Left ventricle myocardium superior (tissue), 1 donor: ENCODE measurements at regions not wholly inside any gene's neighbourhood (a gene's known extent, or its start where the extent isn't known, plus 50 kb on each side); places are given as distances from the start of the nearest gene placed in this dataset.
A peak's percentile ranks its signal among the peaks of the same experiment; 100 is the strongest.

ENCODE experiments used
- ATAC-seq: fragments of 200-7000 bp; cut with Tn5 transposase; one replicate; pipeline ENCODE4 v1.9.1; 2020; ENCODE audit warnings: mild to moderate bottlenecking, moderate library complexity
- DNase-seq: peaks from one replicate; pipeline ENCODE4 v3.0.0-alpha.2; 2020
- intact Hi-C: fragments of 100-400 bp; cut with micrococcal nuclease; formaldehyde crosslinking; loops from one replicate; pipeline ENCODE4 v1.11.0; 2022
- donor health status: DM: no; HTN: yes; CAD: no; lungs with severe emphysema.

- DNase-seq (no peak), ATAC-seq (peak; percentile 74)
- intact Hi-C loops: no loop called here
These were observed 341.0 kb upstream of the CD180 start for GRCh38 chr5:67537439-67538148.

- intact Hi-C loops: no loop called here
- DNase-seq (no peak), ATAC-seq (peak; percentile 82)
These were observed 340.3 kb upstream of the CD180 start for GRCh38 chr5:67536866-67537265.

- ATAC-seq (peak; percentile 45), DNase-seq (no peak)
- intact Hi-C loops: no loop called here
These were observed 334.1 kb upstream of the CD180 start for GRCh38 chr5:67530609-67531255.

GRCh38 chr5:67528953-67529352 lies 332.4 kb upstream of the CD180 start:
- DNase-seq: no peak
- intact Hi-C loops: no loop called here
- ATAC-seq: no peak

GRCh38 chr5:67526793-67527192 lies 330.2 kb upstream of the CD180 start:
- DNase-seq (no peak), ATAC-seq (no peak)
- intact Hi-C loops: no loop called here

GRCh38 chr5:67520161-67520908 lies 323.7 kb upstream of the CD180 start:
- ATAC-seq (no peak), DNase-seq (no peak)
- intact Hi-C loops: no loop called here

GRCh38 chr5:67518227-67518626 lies 321.6 kb upstream of the CD180 start:
- intact Hi-C loops: no loop called here
- ATAC-seq: no peak
- no peak for DNase-seq

- DNase-seq (no peak), ATAC-seq (no peak)
- intact Hi-C loops: no loop called here
These were observed 320.5 kb upstream of the CD180 start for GRCh38 chr5:67516948-67517565.

GRCh38 chr5:67515762-67516161 lies 319.2 kb upstream of the CD180 start:
- DNase-seq (no peak), ATAC-seq (no peak)
- intact Hi-C loops: no loop called here

GRCh38 chr5:67515020-67515689 lies 318.6 kb upstream of the CD180 start:
- DNase-seq (no peak), ATAC-seq (peak; percentile 24)
- intact Hi-C loops: no loop called here

- intact Hi-C loops: no loop called here
- DNase-seq (no peak), ATAC-seq (no peak)
These were observed 316.2 kb upstream of the CD180 start for GRCh38 chr5:67512758-67513157.

GRCh38 chr5:67511911-67512310 lies 315.3 kb upstream of the CD180 start:
- DNase-seq (no peak), ATAC-seq (no peak)
- intact Hi-C loops: no loop called here

- no peak for DNase-seq
- no peak for ATAC-seq
- intact Hi-C loops: no loop called here
These were observed 313.6 kb upstream of the CD180 start for GRCh38 chr5:67510204-67510603.

GRCh38 chr5:67509402-67510186 lies 313.0 kb upstream of the CD180 start:
- DNase-seq (no peak), ATAC-seq (no peak)
- intact Hi-C loops: no loop called here

GRCh38 chr5:67506241-67506640 lies 309.6 kb upstream of the CD180 start:
- no peak for DNase-seq
- ATAC-seq: no peak
- intact Hi-C loops: no loop called here

GRCh38 chr5:67502951-67503350 lies 306.4 kb upstream of the CD180 start:
- ATAC-seq (no peak), DNase-seq (no peak)
- intact Hi-C loops: no loop called here

- ATAC-seq (no peak), DNase-seq (no peak)
- intact Hi-C loops: no loop called here
These were observed 299.5 kb upstream of the CD180 start for GRCh38 chr5:67496051-67496450.

GRCh38 chr5:67495072-67495471 lies 298.5 kb upstream of the CD180 start:
- intact Hi-C loops: no loop called here
- ATAC-seq (no peak), DNase-seq (no peak)
